Gastrocnemius medialis (tissue), 4 donors: ENCODE measurements at regions not wholly inside any gene's neighbourhood (a gene's known extent, or its start where the extent isn't known, plus 50 kb on each side); places are given as distances from the start of the nearest gene placed in this dataset.
"Not testable (repeated sequence)": the region's sequence is repeated elsewhere in the genome, so short reads cannot be mapped to it uniquely, and the experiment has no call there.

ENCODE experiments used
- ATAC-seq, 2 donors: fragments of 150-250 bp; one replicate each; pipeline ENCODE4 v1.9.1; 2016
- DNase-seq, 2 donors: peaks; one replicate each; pipeline ENCODE4 v3.0.0-alpha.2; 2019
- H3K27ac ChIP-seq, 4 donors: fragments of 200-600 bp; sonication (generic); 1 replicate in 1 of 4; 2 replicates in 3 of 4; pipeline ENCODE4 v1.5.1; 2016 to 2018; ENCODE audit warnings: mild to moderate bottlenecking in 2 of 4, moderate library complexity in 1 of 4
- H3K27me3 ChIP-seq, 3 donors: fragments of 200-600 bp; sonication (generic) in 2 of 3; 1 replicate in 1 of 3; 2 replicates in 2 of 3; pipeline versions ENCODE4 v1.5.1 to v1.6.0; 2016 to 2019; ENCODE audit warnings: mild to moderate bottlenecking in 1 of 3, moderate library complexity in 1 of 3
- H3K36me3 ChIP-seq, 2 donors: fragments of 200-600 bp; sonication (generic) in 1 of 2; one replicate each; pipeline ENCODE4 v1.5.1; 2017 to 2018
- H3K4me1 ChIP-seq, 2 donors: fragments of 200-600 bp; sonication (generic) in 1 of 2; one replicate each; pipeline ENCODE4 v1.5.1; 2016 to 2017; ENCODE audit warnings: mild to moderate bottlenecking in 2 of 2
- H3K4me3 ChIP-seq, 4 donors: fragments of 200-600 bp; sonication (generic) in 3 of 4; 1 replicate in 1 of 4; 2 replicates in 3 of 4; pipeline ENCODE4 v1.5.1; 2016 to 2019; ENCODE audit warnings: mild to moderate bottlenecking in 2 of 4
- H3K9me3 ChIP-seq, 3 donors: fragments of 200-600 bp; sonication (generic) in 2 of 3; 1 replicate in 1 of 3; 2 replicates in 2 of 3; pipeline ENCODE4 v1.5.1; 2016 to 2019
- CTCF ChIP-seq, 5 experiments: fragments of 450-650 bp in 3 of 5; fragments of 200-600 bp in 2 of 5; sonication (generic) in 2 of 5; IDR thresholded peaks in 4 of 5; conservative IDR thresholded peaks in 1 of 5; 1 replicate in 4 of 5; 2 replicates in 1 of 5; pipeline ENCODE4 v1.5.1; 2016 to 2019; ENCODE audit warnings: antibody characterized with exemption in 5 of 5, mild to moderate bottlenecking in 3 of 5, moderate library complexity in 3 of 5
- POLR2A ChIP-seq, 2 donors: fragments of 450-650 bp; IDR thresholded peaks; one replicate each; pipeline ENCODE4 v1.6.1; 2017; ENCODE audit warnings: antibody characterized with exemption in 2 of 2, mild to moderate bottlenecking in 2 of 2, moderate library complexity in 2 of 2
- in situ Hi-C, 4 donors: fragments of 200-750 bp; cut with MboI; loops; one replicate each; pipeline versions ENCODE4 v1.15.0 to v1.8.0; 2017; ENCODE audit warnings: low sequenced_read_pairs in 4 of 4
- intact Hi-C: fragments of 100-400 bp; cut with DNase I; formaldehyde crosslinking; loops from one replicate; pipeline ENCODE4 v1.15.1; 2023; ENCODE audit warnings: low total_unique reads

DNA sequence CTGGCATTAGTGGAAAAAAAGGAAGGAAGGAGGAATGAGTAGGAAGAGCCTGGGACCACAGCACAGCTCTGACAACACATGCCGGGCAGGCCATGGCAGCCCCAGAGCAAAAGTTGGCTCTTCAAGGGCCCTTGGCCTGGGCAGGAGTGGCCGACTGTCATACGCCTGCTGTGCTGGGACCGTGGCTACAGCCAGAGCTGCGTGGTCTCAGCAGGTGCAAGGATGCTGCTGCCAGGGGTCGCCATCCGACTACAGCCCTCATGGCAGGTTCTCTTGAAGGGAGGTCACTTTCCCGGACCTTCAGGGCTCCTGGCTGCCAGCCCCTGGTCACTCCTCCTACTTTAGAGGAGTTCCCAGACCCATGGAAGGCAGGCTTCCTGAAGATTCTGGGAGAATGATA lies 109.9 kb downstream of the ARL4C start:
- Histone ChIP-seq H3K36me3 (no peaks in the 10 kb centered on the region), H3K4me1 (no peaks in the 10 kb centered on the region), H3K27ac (no peak overlapping the region), H3K9me3 (no peaks in the 10 kb centered on the region), H3K27me3 (no peaks in the 10 kb centered on the region), H3K4me3 (no peak overlapping the region)
- intact Hi-C loops (no loop called here), in situ Hi-C loops (no loop called here)
- TF ChIP-seq CTCF (IDR thresholded peaks at IDR 0.05 in 4 of 5, conservative IDR thresholded peaks at IDR 0.05 in 1 of 5): no peak
- no peak for TF ChIP-seq POLR2A (IDR thresholded peaks at IDR 0.05)
- ATAC-seq (no peak), DNase-seq (no peak)

- H3K4me1 ChIP-seq: peaks cover 0 to 7% of the 10 kb centered on the region in 2 donors
- H3K27me3 ChIP-seq: no peaks in the 10 kb centered on the region
- intact Hi-C loops (no loop called here), in situ Hi-C loops (no loop called here)
- no peak overlapping the region for H3K4me3 ChIP-seq
- H3K36me3 ChIP-seq: no peaks in the 10 kb centered on the region
- H3K9me3 ChIP-seq: no peaks in the 10 kb centered on the region
- DNase-seq: no peak
- no peak for ATAC-seq
- no peak for TF ChIP-seq CTCF (IDR thresholded peaks at IDR 0.05 in 4 of 5, conservative IDR thresholded peaks at IDR 0.05 in 1 of 5)
- TF ChIP-seq POLR2A (IDR thresholded peaks at IDR 0.05): no peak
- no peak overlapping the region for H3K27ac ChIP-seq
Observed at GRCh38 chr2:234382131-234382530, 114.8 kb downstream of the ARL4C start.

GRCh38 chr2:234378958-234379357 lies 117.9 kb downstream of the ARL4C start:
- H3K36me3 ChIP-seq, H3K9me3 ChIP-seq, in situ Hi-C loops, ATAC-seq, H3K4me3 ChIP-seq, H3K27me3 ChIP-seq, DNase-seq, H3K27ac ChIP-seq, H3K4me1 ChIP-seq, intact Hi-C loops: not testable (repeated sequence)

DNA sequence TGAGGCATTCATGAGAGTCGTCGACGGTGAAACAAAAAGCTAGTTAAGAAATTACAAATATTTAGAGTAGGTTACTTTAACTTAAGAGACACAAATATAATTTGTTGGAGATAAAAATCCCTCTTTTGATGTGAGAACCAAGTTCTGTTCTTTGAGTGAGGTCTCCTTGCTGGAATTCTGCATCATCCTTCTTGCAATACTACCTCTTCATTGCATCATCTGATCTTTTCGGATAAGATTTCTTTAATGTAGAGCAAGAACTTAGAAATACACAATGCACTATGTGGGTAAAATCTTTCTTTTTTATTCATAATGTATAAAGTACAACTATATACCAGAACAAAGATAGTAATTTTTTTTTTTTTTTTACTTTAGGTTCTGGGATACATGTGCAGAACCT lies 118.4 kb downstream of the ARL4C start:
- Histone ChIP-seq H3K27ac (peak overlapping the region in 1 of 4 donors; percentile 43), H3K4me3 (peak overlapping the region in 2 of 4 donors; percentile 15 to 22), H3K9me3 (no peaks in the 10 kb centered on the region), H3K36me3 (no peaks in the 10 kb centered on the region), H3K27me3 (no peaks in the 10 kb centered on the region), H3K4me1 (peaks cover 0 to 7% of the 10 kb centered on the region in 2 donors)
- in situ Hi-C loops: no loop called here
- DNase-seq (no peak), ATAC-seq (peak in 1 of 2 donors; percentile 49)
- intact Hi-C loops: no loop called here
- TF ChIP-seq CTCF (IDR thresholded peaks at IDR 0.05 in 4 of 5, conservative IDR thresholded peaks at IDR 0.05 in 1 of 5) (no peak), POLR2A (IDR thresholded peaks at IDR 0.05) (no peak)

GRCh38 chr2:234377761-234378391 lies 119.0 kb downstream of the ARL4C start:
- H3K36me3 ChIP-seq: no peaks in the 10 kb centered on the region
- TF ChIP-seq POLR2A (IDR thresholded peaks at IDR 0.05) (no peak), CTCF (IDR thresholded peaks at IDR 0.05 in 4 of 5, conservative IDR thresholded peaks at IDR 0.05 in 1 of 5) (no peak)
- ATAC-seq (peak; percentile 64 to 82), DNase-seq (no peak)
- intact Hi-C loops (no loop called here), in situ Hi-C loops (no loop called here)
- H3K27ac ChIP-seq: peak overlapping the region in 1 of 4 donors; percentile 43
- H3K27me3 ChIP-seq: no peaks in the 10 kb centered on the region
- peaks cover 0 to 7% of the 10 kb centered on the region in 2 donors for H3K4me1 ChIP-seq
- H3K9me3 ChIP-seq: no peaks in the 10 kb centered on the region
- peak overlapping the region in 2 of 4 donors; percentile 15 to 22 for H3K4me3 ChIP-seq
